Sigmoid colon (tissue), 4 donors: ENCODE measurements at regions not wholly inside any gene's neighbourhood (a gene's known extent, or its start where the extent isn't known, plus 50 kb on each side); places are given as distances from the start of the nearest gene placed in this dataset.

Source experiments
- EP300 ChIP-seq, 4 donors: sonication (generic); formaldehyde crosslinking; IDR thresholded peaks; one replicate each; pipeline ENCODE4 v1.6.1; 2017; ENCODE audit warnings: antibody characterized with exemption in 4 of 4
- POLR2A ChIP-seq, 2 donors: fragments of 450-650 bp; IDR thresholded peaks; one replicate each; pipeline ENCODE4 v1.6.1; 2016; ENCODE audit warnings: antibody characterized with exemption in 2 of 2, mild to moderate bottlenecking in 2 of 2, moderate library complexity in 2 of 2

DNA sequence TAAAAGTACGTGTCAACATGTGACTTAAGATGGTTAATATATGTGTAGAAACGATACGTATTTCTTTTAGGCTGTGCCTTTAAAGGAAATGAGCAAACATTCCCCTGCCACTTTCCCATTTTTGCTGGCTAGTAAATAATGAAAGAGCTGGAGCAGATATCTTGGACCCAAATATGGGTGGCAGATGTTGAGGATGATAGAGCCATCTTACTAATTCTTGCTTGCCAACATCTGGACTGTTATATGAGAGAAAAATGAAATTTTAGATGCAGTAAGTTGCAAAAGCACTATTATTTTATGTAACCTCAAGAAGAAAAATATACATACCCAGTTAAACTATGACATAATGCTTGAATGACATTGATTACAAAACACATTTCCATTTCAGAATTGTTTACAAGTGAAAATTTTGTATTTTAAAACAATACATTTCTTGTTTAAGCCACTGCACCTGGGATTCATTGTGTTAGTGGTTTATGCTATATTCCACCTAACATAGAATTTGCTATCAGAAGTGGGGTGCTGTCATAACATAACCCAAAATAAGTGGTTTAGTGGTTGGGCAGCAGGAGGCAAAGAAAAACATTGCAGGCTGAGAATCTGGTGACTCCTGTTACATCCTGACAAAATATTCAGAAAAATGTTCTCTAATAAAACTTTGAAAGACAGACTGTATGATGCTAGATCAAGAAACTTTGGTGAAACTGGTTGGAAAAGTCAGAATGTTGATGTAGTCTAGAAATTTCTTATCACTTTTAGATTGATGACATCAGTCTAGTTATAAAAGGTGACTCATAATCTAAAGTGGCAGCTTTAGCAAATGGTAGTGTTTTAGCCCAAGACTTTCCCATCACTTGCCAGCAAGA, 305.0 kb downstream of the PTEN start:
- TF ChIP-seq EP300 (IDR thresholded peaks at IDR 0.05) = no peak
- no peak for TF ChIP-seq POLR2A (IDR thresholded peaks at IDR 0.05)
